PC-9 (cell line): ENCODE measurements at regions not wholly inside any gene's neighbourhood (a gene's known extent, or its start where the extent isn't known, plus 50 kb on each side); places are given as distances from the start of the nearest gene placed in this dataset.

Source experiments
- EZH2 ChIP-seq: fragments of 200-600 bp; sonication (generic); IDR thresholded peaks from 2 replicates; pipeline ENCODE4 v1.8.0; 2017; ENCODE audit warnings: antibody characterized with exemption, low read depth
- TF ChIP-seq, protein P1 (sequence below): fragments of 200-600 bp; sonication (generic); conservative IDR thresholded peaks from 2 replicates; pipeline ENCODE4 v1.6.1; 2017; ENCODE audit warnings: mixed run types, antibody characterized with exemption, mild to moderate bottlenecking, moderate library complexity

DNA sequence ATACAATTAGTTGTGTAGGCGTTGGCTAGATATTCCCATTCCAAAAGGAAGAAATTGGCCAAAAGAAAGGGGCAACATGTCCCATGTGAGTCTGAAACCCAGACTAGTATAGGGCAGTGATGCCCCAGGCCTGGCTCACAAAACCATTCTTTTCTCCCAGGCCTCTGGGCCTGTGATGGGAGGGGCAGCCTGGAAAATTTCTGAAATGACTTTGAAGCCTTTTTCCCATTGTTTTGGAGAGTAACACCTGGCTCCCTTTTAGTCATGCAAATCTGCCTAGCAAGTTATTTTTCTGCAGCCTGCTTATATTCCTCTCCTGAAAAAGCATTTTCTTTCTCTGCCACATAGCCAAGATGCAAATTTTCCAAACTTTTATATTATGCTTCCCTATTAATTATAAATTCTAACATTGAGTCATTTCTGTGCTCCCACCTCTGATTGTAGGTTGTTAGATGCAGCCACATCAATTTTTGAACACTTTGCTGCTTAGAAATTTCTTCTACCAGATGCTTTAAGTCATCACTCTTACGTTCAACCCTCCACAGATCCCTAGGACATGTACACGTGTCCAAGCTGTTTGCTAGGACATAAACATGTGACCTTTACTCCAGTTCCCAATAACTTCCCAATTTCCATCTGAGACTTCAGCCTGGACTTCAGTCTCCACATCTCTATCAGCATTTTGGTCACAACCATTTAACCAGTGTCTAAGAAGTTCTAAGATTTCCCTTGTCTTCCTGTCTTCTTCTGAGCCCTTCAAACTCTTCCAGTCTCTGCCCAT, 76.1 kb upstream of the MC4R start:
- TF ChIP-seq, protein P1, sequence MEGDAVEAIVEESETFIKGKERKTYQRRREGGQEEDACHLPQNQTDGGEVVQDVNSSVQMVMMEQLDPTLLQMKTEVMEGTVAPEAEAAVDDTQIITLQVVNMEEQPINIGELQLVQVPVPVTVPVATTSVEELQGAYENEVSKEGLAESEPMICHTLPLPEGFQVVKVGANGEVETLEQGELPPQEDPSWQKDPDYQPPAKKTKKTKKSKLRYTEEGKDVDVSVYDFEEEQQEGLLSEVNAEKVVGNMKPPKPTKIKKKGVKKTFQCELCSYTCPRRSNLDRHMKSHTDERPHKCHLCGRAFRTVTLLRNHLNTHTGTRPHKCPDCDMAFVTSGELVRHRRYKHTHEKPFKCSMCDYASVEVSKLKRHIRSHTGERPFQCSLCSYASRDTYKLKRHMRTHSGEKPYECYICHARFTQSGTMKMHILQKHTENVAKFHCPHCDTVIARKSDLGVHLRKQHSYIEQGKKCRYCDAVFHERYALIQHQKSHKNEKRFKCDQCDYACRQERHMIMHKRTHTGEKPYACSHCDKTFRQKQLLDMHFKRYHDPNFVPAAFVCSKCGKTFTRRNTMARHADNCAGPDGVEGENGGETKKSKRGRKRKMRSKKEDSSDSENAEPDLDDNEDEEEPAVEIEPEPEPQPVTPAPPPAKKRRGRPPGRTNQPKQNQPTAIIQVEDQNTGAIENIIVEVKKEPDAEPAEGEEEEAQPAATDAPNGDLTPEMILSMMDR = no peak
- no peak for TF ChIP-seq EZH2
